GM19239 (cell line): ENCODE measurements at regions not wholly inside any gene's neighbourhood (a gene's known extent, or its start where the extent isn't known, plus 50 kb on each side); places are given as distances from the start of the nearest gene placed in this dataset.

Experiments
- DNase-seq: peaks from one replicate; pipeline ENCODE4 v3.0.0; 2011; ENCODE audit warnings: low spot score; ENCODE audit not compliant: insufficient read length
- FAIRE-seq: peaks from 2 replicates; lab custom pipeline; 2011; peaks lifted over from hg19 to GRCh38; lab: Jason Lieb, UNC

DNA sequence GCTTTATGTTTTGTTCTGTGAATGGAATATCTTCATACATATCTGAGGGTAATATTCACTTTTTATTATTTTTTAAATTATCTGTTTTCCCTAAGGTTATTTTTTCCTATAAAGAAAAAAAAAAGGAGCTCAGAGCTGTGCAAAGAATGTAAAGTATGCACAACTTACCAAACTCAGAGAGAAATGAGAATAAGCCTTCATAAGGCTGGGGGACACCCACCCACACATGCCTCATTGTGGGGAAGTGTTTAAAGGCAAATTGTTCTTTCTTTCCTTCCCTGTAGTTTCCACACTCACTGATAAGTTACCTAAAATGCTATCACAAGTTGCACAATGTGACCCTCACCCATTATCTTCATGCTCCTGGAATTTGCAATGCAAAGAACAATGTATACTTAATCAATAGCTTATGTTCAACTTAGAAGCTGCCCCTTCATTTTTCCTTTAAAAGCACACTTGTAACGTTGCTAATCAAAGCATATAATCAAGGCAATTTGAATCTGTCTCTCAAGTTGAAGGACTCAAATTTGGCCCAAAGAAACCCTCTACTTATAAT lies 108.1 kb downstream of the GNAT3 start:
- DNase-seq: no peak

DNA sequence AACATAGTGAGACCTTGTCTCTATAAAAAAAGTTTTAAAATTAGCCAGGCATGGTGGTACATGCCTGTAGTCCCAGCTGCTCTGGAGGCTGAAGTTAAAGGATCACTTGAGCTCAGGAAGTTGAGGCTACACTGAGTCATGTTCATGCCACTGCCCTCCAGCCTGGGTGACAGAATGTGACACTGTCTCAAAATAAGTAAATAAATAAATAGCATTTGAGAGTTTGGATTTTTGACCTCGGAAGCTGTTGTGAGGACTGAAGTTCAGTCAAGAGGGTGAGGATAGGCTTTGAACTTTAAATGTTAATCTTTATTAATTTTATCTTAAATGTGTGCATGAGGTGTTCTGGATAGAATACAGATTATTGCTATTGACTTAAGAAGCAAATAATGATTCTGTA lies 110.2 kb downstream of the GNAT3 start:
- no peak for DNase-seq

More for the DNA sequence above, 108.1 kb downstream of the GNAT3 start:
- FAIRE-seq: no peak

DNA sequence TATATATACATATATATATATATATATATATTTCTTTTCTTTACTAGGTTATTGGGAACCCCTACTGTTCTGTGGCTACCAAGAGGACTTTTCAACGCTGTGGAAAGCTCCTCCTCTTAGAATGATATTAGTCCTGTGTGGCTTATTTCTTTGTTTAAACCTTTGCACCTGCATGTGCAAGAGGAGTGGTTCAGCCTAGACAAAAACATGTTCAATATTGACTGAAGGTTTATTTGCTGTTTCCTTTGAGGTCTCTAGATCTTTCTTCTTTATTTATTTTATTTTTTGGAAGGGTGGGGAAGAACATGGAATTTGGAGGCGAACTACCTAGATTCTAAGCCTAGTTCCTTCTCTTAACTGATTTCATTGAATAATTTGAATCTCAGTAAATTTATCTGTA lies 118.1 kb downstream of the GNAT3 start:
- DNase-seq (no peak), FAIRE-seq (no peak)

More for the DNA sequence above, 110.2 kb downstream of the GNAT3 start:
- no peak for FAIRE-seq

DNA sequence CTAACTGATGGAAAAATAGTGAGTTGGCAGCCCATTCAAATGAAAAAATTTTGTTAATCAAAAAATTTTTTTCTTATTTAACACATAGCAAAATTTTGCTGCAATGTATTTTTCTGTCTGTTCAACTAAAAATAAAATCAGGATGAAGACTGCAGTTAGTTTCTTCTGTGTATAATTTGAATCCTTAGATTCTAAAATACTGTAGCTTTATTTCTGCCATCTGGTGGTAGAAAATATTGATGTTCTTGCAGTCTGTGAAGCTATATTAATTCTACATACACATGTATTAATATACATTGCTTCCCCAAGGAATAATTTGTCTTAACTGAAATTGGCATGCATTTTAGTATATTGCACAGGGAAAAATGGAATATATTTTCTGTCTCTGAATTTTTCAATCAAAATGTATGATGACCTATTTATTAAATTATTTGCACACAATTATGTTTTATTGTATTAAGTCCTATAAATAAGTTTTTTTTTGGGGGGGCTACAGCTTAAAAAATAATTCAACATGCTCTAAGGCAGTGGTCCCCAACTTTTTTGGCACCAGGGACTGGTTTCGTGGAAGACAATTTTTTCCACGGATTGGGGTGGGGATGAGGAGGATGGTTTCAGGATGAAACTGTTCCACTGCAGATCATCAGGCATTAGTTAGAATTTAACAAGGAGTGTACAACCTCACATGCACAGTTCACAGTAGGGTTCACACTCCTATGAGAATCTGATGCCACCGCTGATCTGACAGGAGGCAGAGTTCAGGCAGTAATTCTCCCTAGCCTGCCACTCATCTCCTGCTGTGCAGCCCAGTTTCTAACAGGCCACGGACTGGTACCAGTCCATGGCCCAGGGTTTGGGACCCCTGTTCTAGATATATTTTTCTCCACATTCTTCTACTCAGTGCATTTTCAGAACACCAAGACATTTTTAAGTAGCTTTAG lies 119.4 kb downstream of the GNAT3 start:
- DNase-seq (no peak), FAIRE-seq (no peak)

DNA sequence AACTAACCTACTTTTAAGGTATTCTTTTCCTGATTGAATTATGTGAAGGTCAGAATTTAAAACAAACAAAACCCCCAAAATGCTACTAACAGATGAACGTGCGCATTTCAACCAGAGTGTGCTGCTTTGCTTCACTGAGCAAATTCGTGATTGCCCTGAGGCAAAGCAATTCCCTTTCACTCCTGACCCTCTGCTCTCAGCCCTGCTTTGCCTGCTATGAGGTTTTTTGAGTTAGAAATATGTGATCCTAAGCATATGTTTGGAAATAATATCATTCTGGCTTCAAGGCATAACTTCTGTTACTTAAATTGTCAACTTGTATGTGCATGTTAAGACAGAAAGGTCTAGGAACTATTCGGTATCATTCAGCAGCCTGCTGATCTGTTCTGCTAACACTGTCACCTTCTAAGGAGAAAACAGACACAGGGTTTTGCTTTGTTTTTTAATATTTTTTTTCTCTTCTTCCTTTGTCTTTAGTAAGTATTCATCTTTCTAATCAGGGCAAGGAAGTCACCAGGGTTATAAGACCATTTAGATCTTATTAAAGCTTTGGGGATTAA lies 124.2 kb downstream of the GNAT3 start:
- DNase-seq: no peak

DNA sequence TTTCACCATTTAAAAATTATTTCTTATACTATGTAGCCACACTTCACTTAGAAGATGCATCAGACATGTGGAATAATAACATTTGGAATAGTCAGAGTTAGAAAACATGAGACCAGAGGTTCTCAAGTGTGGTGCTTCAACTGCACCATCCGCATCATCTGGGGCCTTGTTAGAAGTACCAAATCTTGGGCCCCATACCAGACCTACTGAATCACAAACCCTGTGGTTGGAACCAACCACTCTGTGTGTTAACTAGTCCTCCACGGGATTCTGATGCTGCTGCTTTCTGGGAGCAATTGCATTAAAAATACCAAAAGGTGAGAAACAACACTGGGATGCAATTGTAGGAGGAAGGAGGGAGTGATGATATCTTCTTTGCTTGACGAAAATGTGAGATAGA lies 125.2 kb downstream of the GNAT3 start:
- FAIRE-seq: no peak
- no peak for DNase-seq

More for the DNA sequence above, 124.2 kb downstream of the GNAT3 start:
- no peak for FAIRE-seq

DNA sequence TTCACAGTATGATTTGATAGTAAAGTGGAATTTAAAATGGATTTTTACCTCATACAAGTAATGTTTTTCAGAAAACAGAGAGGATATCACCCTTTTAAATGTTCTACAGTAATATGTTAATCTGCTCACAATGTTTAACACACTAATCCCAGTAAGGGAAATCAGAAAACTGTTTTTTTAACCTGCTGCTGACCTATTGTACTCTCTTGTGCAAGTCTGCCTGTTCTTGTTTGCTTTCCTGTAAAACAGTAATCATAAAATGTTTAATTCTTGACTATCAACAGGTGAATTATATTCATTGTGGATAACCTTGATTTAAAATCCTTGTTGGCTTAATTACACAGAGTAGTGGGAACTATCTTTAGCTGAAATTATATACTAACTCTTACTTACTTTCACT lies 126.4 kb downstream of the GNAT3 start:
- DNase-seq (no peak), FAIRE-seq (no peak)

DNA sequence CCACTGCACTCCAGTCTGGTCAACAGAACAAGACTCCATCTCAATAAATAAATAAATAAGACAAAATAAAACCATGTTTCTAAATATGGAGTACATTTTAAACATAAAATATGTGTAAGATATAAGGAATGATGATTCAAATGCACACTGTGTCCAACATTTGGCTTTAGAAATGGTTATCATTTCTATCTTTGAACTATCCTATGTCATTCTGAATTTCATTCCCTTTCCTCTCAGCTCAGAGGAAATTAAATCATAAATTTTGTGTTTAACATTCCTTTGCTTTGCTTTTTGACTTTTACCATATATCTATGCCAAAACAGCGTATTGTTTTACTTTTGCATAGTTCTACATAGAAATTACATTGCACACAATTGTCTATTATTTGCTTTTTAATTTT lies 130.9 kb downstream of the GNAT3 start:
- FAIRE-seq: no peak
- no peak for DNase-seq

DNA sequence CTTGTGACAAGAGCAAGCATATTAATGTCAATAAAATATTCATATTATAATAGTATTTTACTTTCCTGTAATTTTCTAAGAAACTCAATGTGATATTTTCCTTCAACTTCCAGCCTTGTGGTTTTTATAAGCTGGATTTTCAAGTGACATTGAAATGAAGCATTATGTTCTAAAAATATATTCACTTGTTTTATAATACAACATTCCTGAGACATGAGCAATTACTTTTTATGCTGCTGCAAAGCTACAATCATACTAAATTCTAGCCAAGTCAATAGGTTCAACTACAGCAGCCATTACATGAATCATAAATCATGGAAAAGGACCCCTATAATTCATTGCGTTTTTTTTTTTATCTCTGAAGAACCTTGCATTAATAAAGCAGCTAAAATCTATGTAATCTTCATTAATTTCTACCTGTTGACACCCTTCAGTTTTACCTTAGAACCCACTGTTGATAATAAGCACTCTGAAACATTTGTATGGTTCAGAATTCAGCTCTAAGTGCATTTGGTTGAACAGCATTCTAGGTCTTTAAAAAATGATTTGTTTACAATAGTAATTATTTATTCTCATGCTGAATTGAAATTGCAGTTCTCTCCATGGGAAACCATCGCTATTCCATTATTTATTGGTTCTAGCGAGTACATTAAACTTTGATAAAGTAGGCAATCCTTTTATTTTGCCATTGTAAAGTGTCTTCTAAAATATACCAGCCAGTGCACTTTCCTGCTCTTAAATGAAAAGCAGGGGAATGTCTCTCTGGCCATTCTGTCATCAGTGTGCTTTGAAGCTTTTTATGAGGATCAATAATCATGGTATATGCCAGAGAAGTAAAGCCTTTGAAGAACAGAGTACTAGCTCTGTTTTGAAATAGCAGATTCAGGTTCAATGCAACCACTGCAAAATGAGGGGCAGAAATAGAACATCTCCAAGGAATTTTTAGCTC lies 132.6 kb downstream of the GNAT3 start:
- no peak for DNase-seq
- FAIRE-seq: no peak

DNA sequence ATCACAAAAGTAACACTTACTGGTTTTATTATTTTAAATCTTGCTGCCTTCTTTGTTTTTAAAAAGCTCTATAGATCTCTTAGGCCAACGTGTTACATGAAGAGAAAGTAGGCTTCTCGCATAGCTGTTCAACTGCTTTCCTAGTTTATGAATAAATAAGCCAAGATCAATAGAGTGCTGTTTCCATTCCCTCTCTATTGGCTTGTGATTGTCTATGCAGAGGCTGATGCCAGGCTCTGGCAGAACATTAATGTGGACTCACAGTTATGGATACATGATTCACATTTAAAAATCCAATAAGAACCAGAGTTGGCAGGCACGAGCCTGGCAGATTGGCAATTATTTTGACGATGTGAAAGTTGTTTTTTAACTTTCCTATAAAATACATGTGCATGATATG lies 137.5 kb downstream of the GNAT3 start:
- FAIRE-seq (no peak), DNase-seq (no peak)

DNA sequence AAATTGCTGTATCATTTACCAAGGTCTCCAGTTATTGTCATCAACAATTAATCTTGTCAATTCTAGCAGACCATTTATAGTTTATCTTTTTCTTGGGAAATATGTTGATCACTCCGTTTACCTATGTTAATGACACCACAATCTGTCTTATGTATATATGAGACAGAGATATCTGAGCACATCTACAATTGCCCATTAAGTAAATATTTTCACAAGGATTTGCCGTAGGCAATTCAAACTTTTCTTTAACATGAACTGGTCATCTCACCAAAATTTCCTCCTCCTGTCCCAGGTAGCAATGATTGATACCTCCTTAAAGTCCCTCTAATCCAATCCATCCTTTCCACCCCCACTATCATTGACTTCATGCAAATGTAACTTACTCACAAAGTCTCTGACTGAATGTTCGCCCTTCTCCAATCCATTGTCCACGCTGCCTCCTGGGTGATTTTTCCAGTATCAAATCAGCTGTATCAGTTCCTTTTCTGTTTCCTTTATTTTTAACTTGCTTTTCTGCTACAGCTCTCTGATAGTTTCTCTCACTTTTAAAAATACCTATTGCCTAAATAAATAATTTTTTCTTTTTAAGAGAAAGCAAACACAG lies 138.3 kb downstream of the GNAT3 start:
- DNase-seq (no peak), FAIRE-seq (no peak)

DNA sequence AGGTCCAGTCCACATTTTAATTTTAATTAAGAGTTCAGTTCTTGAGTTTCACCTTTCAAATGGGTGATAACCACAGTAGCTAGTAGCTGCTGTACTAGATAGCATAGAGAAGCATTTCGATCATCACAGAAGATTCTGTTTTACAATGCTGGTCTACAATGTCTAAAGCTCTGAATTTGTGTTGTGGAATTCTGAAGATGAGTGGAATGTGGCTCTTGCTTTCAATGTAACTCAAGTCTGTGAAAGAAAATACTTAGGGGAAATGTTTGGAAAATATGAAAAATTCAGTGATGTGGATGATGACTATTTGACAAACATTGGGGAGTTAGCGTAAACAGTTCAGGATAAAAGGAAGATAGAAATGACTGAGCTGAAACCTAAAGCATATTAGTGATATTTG lies 139.4 kb downstream of the GNAT3 start:
- no peak for DNase-seq
- no peak for FAIRE-seq

DNA sequence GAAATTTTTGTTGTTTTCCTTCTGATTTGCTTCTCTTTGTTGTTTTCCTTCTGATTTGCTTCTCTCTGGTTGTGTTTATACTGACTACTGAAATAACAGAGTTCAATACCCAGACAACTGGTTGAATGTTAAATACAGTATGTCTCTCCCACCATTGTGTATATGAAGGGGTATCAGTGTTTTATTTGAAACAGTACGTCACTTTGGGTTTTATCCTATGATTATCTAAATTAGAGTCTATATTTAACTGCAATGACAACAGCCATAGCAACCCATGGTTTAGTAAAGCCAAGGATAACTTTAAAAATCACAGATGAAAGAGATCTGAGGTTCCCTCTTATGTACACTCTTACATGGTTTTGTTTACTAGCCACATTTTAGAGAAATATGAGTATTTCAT lies 141.3 kb downstream of the GNAT3 start:
- no peak for FAIRE-seq
- DNase-seq: no peak

DNA sequence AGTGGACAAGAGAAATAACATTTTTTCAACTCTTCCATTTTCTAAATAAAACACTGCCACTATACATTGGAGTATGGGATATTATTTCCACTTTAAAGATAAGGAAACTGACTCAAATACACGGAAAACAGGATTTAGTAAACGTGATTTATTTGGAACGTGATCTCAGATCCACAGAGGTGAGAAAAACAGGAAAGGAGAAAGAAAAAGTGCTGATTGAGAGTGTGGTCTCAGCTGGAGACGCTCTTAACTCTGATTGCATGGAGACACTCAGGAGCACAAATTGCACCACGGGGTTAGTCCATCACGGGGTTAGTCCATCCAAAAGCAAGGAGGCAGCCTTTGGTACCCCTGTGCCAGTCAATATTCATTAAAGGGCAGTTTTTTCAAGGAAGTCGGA lies 142.5 kb downstream of the GNAT3 start:
- FAIRE-seq (no peak), DNase-seq (no peak)

DNA sequence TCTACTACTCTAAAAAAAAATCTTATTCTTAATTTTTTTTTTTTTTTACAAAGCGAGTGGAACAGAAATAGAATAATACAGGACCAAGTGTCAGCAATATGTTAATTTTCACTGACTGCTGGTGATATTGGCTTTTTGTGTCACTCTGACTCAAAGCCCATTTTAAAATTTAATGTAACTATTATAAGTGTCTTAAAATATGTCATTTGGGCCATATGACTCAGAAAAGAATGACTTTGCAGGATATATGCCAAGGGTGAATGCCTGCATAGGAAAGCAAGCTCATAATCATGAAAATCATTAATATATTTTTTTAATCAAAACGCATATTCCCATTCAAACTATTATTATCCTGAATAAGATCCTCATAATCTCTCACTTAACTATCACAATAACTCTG lies 149.2 kb downstream of the GNAT3 start:
- FAIRE-seq: no peak

DNA sequence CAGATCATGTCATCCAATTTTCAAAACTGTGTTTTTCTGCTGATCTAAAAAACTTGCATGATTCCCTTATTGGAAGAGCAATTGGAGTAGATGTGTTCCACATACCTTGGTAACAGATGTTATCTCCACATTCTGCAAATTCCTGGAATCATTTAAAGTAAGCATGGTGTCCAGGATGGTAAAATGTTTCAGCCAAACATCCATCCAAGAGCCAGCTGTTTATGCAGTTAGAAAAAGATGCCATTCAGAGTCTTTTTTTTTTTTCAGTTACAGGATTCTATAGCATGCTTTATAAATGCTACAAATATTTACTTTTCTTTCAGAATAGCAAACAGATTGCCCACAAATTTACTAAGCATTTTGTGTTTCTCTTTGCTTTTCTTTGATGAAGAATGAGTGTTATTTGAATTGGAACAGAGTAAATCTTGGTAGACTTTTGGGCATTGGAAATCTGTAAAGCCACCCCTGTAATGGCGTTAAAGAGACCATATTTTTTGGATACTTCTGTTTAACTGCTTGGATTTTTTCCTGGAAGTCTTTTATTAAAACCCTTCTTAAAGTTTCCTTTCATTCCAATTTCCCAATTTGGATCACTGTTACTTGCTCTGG lies 149.8 kb downstream of the GNAT3 start:
- no peak for FAIRE-seq
- no peak for DNase-seq

More for the DNA sequence above, 149.2 kb downstream of the GNAT3 start:
- DNase-seq: no peak

DNA sequence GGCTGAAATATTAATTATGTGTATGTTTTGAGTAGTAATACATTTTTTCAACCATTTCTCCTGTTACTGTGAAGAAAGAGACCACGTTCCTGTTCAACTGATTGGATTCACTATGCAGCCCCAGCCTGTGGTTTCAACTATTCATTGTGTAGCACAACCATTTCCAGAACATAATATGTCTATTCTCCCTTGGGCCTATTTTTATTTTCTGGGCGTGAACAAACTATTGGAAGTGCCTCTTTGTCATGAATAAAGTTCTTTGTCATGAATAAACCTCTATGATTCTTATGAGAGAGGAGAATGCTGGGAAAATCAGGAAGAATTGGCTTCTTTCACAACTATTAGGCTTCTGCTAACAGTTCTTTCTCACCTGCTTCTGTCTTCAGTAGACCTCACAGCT lies 152.4 kb downstream of the GNAT3 start:
- no peak for FAIRE-seq
- DNase-seq: no peak

DNA sequence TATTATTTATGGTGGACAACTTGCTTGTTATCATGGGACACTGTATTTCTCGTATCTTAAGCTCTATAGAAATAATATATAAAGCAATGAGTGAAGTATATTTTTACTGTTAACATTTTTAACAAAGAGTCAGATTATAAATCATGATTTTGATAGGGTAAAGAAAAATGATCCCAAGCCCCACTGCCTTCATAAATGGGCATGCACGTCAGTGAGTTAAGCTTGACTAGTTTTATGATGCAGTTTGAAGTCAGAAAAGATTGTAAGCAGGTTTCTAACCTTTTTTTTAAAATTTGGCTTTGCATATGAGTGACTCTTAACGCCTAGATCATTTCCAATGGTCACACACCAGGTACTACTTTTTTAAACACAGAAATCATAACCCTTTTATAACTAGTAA lies 152.8 kb downstream of the GNAT3 start:
- no peak for FAIRE-seq
- DNase-seq: no peak

DNA sequence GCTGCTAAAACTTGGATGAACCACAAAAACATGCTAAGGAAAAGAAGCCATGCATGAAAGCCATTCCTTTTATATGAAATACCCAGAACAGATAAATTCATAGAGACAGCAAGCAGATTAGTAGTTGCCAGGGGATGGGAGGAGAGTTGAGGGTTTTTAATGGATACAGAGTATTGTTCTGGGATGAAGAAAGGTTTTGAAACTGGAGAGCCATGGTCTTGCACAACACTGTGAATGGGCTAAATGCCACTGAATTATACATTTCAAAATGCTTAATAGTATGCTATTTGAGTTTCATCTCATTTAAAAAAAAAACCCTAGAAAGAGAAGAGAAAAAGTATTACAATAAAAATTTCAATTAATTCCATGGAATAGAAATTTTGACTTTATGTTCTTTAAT lies 154.3 kb downstream of the GNAT3 start:
- FAIRE-seq: no peak
- no peak for DNase-seq

DNA sequence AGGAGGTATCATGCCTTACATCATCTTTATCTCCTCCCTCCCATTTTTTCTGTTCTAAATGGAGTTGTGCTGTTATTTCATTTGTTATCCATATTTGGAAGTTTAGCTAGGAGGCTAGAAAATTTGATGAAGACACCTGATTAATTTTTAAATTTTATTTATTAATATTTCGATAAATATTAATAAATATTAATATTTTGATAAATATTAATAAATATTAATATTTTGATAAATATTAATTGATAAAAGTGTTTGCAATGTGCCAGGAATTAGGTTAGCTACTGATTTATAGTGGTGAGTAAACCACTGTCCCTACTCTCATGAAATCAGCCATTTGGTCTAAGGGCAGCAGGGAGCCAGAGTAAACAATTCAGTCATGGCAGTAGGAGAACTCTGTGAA lies 161.4 kb downstream of the GNAT3 start:
- DNase-seq: no peak
- no peak for FAIRE-seq
